Neural cell (in vitro differentiated cells): ENCODE measurements at regions not wholly inside any gene's neighbourhood (a gene's known extent, or its start where the extent isn't known, plus 50 kb on each side); places are given as distances from the start of the nearest gene placed in this dataset.

Source experiments
- CTCF ChIP-seq: fragments of 450-650 bp; IDR thresholded peaks from 2 replicates; pipeline ENCODE4 v1.5.1; 2014; ENCODE audit warnings: antibody characterized with exemption, mild to moderate bottlenecking, moderate library complexity; ENCODE audit not compliant: poor library complexity, severe bottlenecking
- EP300 ChIP-seq: fragments of 450-650 bp; conservative IDR thresholded peaks from 2 replicates; pipeline ENCODE4 v1.6.1; 2014; ENCODE audit warnings: antibody characterized with exemption, mild to moderate bottlenecking, moderate library complexity; ENCODE audit not compliant: poor library complexity, severe bottlenecking
- EZH2 ChIP-seq: fragments of 200-600, 300-800 bp; shearing (Covaris generic), sonication (generic); IDR thresholded peaks from 2 replicates; pipeline ENCODE4 v1.6.1; 2014; ENCODE audit warnings: antibody characterized with exemption, low read length, borderline replicate concordance, mild to moderate bottlenecking; ENCODE audit not compliant: insufficient read depth, poor library complexity, severe bottlenecking
- POLR2AphosphoS5 ChIP-seq: IDR thresholded peaks from 2 replicates; pipeline ENCODE4 v1.6.1; 2012

GRCh38 chr5:120790339-120790738 lies 326.2 kb downstream of the PRR16 start:
- TF ChIP-seq CTCF (no peak), EZH2 (no peak), EP300 (no peak), POLR2AphosphoS5 (no peak)
